ENCODE measurements at regions not wholly inside any gene's neighbourhood (a gene's known extent, or its start where the extent isn't known, plus 50 kb on each side); places are given as distances from the start of the nearest gene placed in this dataset.

GRCh38 chr16:50988441-50988840 lies 162.6 kb downstream of the SALL1 start:
- no peaks in the 10 kb centered on the region for H3K36me3 ChIP-seq (ENCODE audit: control insufficient read depth, insufficient read depth, low read length)
- no peak for DNase-seq (ENCODE audit: low read depth)

DNA sequence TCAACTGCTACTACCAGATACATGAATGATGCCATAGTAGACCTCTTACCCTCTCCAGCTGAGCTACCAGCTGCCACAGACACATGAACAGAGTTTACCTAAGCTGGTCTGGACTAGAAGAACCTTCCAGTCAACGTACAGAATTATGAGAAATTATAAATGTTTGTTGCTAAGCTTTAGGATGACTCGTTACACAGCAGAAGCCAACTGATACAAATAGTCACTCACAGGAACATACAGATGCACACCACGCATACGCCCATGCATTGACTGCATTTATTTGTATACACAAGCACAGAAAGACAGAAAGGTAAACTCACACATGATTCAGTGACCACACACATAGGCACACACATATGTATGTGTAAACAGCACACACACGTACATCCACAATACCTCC lies 164.6 kb downstream of the SALL1 start:
- TF ChIP-seq, protein P1, sequence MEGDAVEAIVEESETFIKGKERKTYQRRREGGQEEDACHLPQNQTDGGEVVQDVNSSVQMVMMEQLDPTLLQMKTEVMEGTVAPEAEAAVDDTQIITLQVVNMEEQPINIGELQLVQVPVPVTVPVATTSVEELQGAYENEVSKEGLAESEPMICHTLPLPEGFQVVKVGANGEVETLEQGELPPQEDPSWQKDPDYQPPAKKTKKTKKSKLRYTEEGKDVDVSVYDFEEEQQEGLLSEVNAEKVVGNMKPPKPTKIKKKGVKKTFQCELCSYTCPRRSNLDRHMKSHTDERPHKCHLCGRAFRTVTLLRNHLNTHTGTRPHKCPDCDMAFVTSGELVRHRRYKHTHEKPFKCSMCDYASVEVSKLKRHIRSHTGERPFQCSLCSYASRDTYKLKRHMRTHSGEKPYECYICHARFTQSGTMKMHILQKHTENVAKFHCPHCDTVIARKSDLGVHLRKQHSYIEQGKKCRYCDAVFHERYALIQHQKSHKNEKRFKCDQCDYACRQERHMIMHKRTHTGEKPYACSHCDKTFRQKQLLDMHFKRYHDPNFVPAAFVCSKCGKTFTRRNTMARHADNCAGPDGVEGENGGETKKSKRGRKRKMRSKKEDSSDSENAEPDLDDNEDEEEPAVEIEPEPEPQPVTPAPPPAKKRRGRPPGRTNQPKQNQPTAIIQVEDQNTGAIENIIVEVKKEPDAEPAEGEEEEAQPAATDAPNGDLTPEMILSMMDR (IDR thresholded peaks at IDR 0.05; ENCODE audit: insufficient read depth, low read depth, low read length), result no peak
- Histone ChIP-seq H3K4me3 (ENCODE audit: low read depth, low read length) (no peak overlapping the region), H3K27me3 (ENCODE audit: control insufficient read depth, insufficient read depth, low read length) (no peaks in the 10 kb centered on the region), H3K36me3 (ENCODE audit: control insufficient read depth, insufficient read depth, low read length) (no peaks in the 10 kb centered on the region)
- POLR2A ChIA-PET, result no interaction called here
- DNase-seq (ENCODE audit: low read depth), result no peak
- CTCF ChIA-PET, result no interaction called here

More at GRCh38 chr16:50988441-50988840, 162.6 kb downstream of the SALL1 start:
- TF ChIP-seq, protein P1 (IDR thresholded peaks at IDR 0.05; ENCODE audit: insufficient read depth, low read depth, low read length), result no peak
- Histone ChIP-seq H3K27me3 (ENCODE audit: control insufficient read depth, insufficient read depth, low read length) (no peaks in the 10 kb centered on the region), H3K4me3 (ENCODE audit: low read depth, low read length) (no peak overlapping the region)
- POLR2A ChIA-PET, result no interaction called here
- CTCF ChIA-PET, result no interaction called here

DNA sequence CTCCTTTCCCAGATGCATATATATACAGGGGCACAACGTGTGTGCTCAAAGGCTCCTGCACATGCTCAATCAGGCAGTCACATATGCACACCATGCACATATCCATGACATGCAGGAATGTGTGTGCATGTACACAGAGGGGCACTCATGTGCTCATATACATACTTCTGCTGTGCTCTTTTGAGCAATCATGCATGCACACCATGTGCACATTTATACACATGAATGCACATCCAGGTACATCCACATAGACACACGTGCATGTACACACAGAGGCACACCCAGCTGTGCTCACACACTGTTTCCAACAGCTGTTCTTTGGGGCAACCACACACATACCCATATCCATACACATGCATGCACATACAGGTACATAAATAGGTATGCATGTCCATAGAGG lies 165.3 kb downstream of the SALL1 start:
- ChIA-PET POLR2A (no interaction called here), CTCF (no interaction called here)
- H3K4me3 ChIP-seq (ENCODE audit: low read depth, low read length), result no peak overlapping the region
- no peaks in the 10 kb centered on the region for H3K36me3 ChIP-seq (ENCODE audit: control insufficient read depth, insufficient read depth, low read length)
- no peak for DNase-seq (ENCODE audit: low read depth)
- TF ChIP-seq, protein P1 (IDR thresholded peaks at IDR 0.05; ENCODE audit: insufficient read depth, low read depth, low read length), result no peak
- H3K27me3 ChIP-seq (ENCODE audit: control insufficient read depth, insufficient read depth, low read length), result no peaks in the 10 kb centered on the region

- POLR2A ChIA-PET, result no interaction called here
- DNase-seq (ENCODE audit: low read depth), result no peak
- Histone ChIP-seq H3K27me3 (ENCODE audit: control insufficient read depth, insufficient read depth, low read length) (no peaks in the 10 kb centered on the region), H3K4me3 (ENCODE audit: low read depth, low read length) (no peak overlapping the region), H3K36me3 (ENCODE audit: control insufficient read depth, insufficient read depth, low read length) (no peaks in the 10 kb centered on the region)
- CTCF ChIA-PET, result no interaction called here
- TF ChIP-seq, protein P1 (IDR thresholded peaks at IDR 0.05; ENCODE audit: insufficient read depth, low read depth, low read length), result no peak
Observed at GRCh38 chr16:50984688-50985087, 166.4 kb downstream of the SALL1 start.

DNA sequence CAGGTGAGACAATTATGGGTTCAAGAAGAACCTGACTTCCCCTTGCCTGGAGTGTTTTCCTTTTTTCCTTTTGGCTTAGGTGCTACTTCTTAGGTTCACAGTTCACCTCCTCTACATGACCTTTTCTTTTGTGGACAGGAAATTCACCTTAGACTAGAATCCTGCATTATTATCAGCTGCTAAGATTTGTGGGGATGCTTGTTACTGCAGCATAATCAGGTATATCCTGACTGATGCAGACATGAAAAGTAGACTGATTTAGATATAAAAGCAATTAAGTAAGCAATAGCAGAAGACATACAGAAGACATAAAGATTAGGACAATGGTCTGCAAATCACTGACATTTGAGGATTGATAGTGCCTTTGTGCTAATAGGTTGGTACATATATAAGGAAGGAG lies 168.3 kb downstream of the SALL1 start:
- no peak for DNase-seq (ENCODE audit: low read depth)
- CTCF ChIA-PET, result no interaction called here
- H3K27me3 ChIP-seq (ENCODE audit: control insufficient read depth, insufficient read depth, low read length), result no peaks in the 10 kb centered on the region
- no peaks in the 10 kb centered on the region for H3K36me3 ChIP-seq (ENCODE audit: control insufficient read depth, insufficient read depth, low read length)
- H3K4me3 ChIP-seq (ENCODE audit: low read depth, low read length), result no peak overlapping the region
- TF ChIP-seq, protein P1 (IDR thresholded peaks at IDR 0.05; ENCODE audit: insufficient read depth, low read depth, low read length), result no peak
- POLR2A ChIA-PET, result no interaction called here
